Endothelial cell of hepatic sinusoid (primary cell): ENCODE measurements at regions not wholly inside any gene's neighbourhood (a gene's known extent, or its start where the extent isn't known, plus 50 kb on each side); places are given as distances from the start of the nearest gene placed in this dataset.

Experiments used
- in situ Hi-C: cut with HindIII; loops from 2 replicates; pipeline ENCODE4 v1.10.0; 2017; ENCODE audit warnings: low sequenced_read_pairs

DNA sequence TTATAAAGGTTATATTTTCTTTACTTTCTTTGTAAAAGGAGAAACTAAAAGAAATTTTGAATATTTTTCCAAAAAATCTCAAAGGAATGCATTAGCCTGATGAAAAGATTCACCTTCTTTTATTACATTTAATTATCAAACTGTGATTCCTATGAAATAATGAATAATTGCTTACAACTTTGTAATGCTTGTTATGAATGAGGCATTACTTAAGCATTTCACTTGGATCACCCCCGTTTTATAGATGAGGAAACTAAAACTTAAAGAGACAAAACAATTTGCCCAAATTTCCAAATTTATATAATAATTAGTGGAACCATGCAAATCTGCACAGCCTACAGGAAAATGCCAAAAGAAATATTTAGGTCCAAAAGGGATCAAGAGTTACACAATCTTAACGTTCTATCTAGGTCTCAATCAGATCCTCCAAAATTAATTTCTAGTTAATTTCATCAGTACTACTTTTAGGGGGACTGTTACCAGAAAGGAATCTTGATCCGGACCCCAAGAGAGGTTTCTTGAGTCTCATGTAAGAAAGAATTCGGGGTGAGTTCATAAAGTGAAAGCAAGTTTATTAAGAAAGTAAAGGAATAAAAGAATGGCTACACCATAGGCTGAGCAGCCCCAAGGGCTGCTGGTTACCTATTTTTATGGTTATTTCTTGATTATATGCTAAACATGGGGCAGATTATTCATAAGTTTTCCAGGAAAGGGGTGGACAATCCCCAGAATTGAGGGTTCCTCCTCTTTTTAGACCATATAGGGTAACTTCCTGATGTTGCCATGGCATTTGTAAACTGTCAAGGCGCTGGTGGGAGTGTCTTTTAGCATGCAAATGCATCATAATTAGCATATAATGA is 288.0 kb downstream of the ADGB start:
- in situ Hi-C loops = no loop called here

DNA sequence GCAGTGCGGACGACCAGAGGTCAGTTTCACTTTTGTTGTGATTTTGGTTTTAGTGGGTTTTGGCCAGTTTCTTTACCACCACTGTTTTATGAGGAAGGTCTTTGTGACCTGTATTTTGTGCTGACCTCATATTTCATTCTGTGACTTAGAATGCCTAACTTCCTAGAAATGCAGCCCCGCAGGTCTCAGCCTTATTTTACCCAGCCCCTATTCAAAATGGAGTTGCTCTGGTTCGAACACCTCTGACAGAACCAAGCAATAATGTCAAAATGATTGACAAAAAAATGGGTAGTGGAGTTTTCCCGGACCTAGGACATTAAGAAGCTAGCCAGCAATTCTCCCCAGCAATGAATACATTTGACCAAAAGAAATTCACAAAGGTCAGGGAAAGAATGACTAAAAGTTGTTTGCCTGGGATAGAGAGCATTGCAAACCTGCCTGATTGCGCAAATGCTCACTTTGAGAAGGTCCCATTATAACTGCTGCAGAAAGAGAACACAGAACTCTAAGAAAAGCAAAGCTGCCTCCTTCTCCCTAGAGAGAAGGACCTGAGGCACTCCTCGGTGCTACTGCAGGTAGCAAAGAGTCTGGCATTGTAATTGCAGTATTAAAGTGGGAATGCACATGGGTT is 288.8 kb downstream of the ADGB start:
- in situ Hi-C loops = no loop called here

- in situ Hi-C loops = no loop called here
Observed at GRCh38 chr6:146889303-146889702, 290.5 kb downstream of the ADGB start.

DNA sequence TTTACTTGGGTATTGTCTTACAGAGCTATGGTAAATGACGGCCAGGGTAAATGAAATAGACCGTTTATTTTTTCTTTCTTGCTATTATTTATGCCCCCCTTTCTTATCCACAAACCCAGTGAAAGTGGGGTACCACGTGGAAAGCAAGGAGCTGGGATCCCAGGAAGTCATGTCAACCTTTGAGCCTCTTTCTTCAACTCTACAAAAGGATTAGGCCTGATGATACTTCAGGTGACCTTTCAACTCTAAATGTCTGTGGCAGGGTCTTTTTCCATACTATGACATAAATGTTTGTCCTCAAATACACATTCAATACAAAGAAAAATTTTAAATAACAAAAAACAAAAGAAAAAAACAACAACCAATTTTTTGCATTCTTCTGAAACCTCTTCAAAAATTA is 291.4 kb downstream of the ADGB start:
- in situ Hi-C loops = no loop called here

DNA sequence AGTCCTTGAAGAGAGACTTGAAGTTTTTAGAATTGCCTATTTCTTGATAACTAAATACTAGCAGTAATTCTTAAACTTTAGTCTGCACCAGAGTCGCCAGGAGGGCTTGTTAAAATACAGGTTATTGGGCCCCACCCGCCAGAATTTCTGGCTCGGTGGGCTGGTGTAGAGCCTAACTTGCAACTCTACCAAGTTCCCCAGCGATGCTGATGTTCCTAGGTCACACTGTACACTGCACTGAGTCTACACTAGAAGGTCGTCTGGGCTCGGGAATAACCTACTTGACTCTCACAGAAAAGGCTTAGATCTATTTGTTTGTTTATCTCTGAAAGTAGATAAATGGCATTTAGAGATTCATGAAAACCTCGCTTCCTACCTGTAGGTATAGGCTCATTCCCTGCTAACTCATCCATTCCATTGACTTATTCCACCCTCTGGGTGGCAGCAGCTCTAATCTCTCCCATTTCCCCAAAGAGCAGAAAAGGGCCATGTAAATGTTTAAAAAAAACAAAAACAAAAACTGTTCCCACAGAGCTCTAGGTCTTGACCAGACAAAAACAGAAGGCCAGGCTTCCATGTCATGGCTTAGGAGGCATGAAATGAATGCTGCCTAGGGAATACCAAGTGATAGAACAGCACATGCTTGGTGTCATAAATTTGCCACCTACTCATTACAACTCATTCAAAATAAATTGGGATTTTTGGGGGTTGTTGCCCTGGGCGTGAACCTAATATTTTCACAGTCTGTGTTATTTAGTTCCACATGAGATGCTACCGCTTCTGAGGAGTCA is 292.1 kb downstream of the ADGB start:
- in situ Hi-C loops = no loop called here

DNA sequence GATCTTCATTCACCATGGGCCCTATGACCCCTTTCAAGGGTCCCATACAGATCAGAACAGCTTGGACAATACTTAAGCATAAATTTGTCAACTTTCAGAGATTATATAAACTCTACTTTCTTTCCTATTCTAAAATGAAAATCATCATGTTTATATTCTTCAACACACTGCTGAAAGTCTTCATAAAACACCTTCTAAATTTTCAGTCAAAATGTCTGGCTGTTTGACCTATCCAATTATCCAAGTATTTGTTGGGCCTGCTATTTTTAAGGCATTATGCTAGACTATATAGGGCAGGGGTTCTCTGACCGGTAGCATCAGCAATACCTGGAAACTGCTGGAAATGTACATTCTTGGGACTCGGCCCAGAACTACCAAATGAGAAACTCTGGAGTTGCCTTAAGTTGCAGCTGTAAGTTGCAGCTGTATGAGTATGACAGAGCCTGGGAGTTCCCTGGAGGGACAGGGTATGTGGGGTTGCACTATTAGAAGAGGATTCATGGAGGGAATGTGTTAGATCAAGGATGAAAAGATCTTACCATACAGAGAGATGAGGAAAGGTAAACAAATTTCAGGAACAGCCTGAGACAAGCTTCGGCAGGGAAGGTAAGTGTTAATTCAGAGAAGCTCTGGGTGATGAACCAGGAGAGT is 293.0 kb downstream of the ADGB start:
- in situ Hi-C loops = no loop called here

DNA sequence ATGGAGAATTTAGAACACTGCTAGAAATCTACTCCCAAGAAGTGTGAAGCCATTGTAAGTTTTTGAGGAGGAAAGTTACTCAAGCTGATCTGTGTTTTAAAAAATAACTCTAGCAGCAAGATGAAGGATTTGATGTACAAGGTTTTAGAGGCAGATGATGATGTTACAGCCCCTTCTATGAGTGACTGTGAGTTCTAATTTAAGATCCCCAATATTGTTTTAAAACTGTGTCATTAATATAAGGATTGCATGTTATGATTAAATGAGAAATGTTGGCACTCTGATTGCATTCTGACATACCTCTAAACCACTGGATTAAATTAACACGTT is 293.5 kb downstream of the ADGB start:
- in situ Hi-C loops = no loop called here

- in situ Hi-C loops = no loop called here
Observed at GRCh38 chr6:146892613-146893401, 294.0 kb downstream of the ADGB start.

DNA sequence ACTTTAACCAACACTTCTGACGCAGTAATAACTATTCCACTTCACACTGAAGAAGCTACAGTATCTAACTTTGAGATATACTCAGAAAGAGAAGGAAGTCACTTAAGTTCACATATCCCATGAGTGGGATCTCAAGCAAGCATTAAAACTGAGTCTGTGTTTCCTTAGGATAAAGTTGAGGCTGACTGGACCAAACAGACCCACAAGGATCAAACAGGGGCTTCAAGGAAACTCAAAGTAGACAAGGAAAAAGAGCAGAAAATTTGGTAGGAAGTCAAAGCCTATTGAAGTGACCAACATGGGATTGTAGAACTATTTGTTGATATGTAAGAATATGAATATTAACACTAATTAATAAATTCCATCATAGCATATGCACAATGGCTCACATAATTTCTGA is 294.9 kb downstream of the ADGB start:
- in situ Hi-C loops = no loop called here

GRCh38 chr6:146894624-146895023 is 295.9 kb downstream of the ADGB start:
- in situ Hi-C loops = no loop called here

- in situ Hi-C loops = no loop called here
Observed at GRCh38 chr6:146895101-146895771, 296.5 kb downstream of the ADGB start.

DNA sequence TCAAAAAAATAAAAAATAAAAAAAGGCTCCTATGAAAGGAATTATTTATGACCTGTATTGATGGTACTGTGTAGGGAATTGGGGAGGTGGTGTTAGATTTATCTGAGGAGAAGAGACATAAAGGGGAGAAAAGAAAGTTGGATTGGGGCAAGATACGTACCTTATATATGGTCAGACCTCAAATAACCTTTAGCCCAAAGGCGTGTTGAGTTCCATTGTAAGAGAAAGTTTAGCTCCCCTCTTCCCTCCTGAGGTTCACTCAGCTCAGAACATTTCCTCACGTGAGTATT is 296.9 kb downstream of the ADGB start:
- in situ Hi-C loops = no loop called here

- in situ Hi-C loops = no loop called here
Observed at GRCh38 chr6:146896062-146896813, 297.5 kb downstream of the ADGB start.

- in situ Hi-C loops = no loop called here
Observed at GRCh38 chr6:146896960-146897701, 298.4 kb downstream of the ADGB start.

DNA sequence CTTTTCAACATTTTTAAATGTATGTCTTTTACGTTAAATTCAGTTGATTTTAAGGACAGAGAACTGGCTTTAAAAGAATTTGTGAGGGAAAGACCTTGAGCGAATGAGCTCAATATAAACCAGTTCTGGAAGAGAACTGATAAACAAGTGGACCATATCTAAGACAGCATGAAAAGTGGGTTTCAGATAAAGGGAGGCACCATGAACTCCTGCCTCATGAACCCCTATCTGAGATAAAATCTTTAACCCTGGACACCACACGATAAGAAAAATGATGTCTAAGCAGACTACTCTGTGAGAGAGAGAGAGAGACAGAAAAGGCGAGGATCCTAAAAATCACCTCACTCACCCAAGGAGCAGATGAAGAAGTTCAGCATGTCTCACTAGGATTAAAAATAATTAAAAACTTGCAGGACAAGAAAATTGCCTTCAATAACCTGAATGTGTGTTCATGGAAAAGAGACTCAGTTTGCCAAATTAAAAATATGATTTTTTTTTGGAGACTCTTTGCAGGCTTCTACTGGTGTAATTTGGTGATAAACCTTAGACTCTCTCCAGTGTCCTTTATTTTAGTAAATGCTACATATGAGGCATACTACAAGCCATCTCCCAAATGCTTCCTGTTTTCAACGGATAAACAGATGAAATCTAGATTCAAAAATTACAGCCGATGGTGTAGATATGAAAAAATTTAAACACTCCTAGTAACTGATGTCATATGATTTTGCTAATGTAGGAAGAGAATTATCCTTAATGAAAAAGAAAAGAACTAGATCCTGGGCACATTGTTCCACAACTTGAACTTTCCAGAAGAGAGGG is 299.5 kb downstream of the ADGB start:
- in situ Hi-C loops = no loop called here

DNA sequence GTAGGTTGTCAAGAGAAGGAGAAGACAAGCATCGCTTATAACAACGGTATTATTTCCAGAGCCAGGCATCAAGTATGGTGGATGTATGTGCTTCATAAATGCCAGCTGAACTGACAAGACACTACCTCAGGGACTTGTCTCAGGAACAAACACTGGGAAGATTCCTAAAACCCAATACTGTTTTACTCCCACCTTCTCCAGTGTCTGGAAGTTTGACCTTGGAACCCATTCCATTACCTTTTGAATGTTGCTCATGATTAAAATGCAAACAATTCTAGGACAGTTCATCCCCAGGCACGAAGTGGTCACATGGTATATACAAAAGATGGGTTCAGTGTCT is 300.1 kb downstream of the ADGB start:
- in situ Hi-C loops = no loop called here

DNA sequence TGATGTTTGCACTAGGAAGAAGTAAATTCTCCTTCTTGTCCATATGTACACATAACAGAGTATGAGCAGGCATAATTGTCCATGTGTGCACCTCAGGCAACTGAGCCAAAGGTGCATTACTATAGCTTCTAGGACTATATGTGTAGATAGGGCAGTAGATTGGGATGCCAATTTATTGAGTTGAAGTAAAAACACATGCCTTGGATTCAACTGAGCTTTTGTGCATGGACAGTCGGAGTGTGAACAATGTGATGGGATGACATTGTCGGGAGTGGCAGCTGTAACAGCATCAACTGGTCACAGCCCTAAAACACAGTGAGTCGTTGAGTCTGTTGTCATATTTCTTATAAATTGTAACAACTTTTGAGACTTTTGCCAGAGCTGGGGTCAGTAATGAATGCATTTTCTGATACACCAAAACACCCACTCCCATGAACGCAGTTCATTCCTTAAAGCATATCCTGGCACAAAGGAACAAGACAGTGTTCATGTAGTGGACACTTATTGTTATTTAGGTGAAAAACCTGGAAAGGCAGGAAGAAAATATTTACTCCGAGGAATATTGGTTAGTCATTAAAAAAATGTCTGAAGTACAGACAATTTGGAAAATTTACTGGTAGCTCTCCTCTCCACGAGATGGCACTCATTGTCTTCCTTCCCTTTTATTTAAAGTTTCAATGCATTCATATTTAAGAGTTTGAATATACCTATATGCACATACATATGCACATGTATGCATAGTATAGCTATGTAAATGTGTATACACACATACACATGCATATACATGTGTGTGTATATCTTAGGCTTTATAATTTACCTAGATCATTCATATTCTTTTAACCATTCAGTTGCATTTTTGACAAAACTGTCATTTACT is 302.0 kb upstream of the STXBP5 start:
- in situ Hi-C loops = no loop called here
